Activated CD8-positive, alpha-beta memory T cell treated with anti-CD3 and anti-CD28 coated beads, Interleukin-2, amount 10 ng/mL, durations not matched to agents 7 days and 5 days (primary cell): ENCODE measurements at regions not wholly inside any gene's neighbourhood (a gene's known extent, or its start where the extent isn't known, plus 50 kb on each side); places are given as distances from the start of the nearest gene placed in this dataset.

Experiments used
- ATAC-seq: fragments of 150-1000 bp; cut with Tn5 transposase; one replicate; pipeline ENCODE4 v1.10.0; 2021; ENCODE audit warnings: moderate library complexity
- CTCF ChIA-PET: fragments of 350-600 bp; sonication (Branson Sonifier 250); formaldehyde crosslinking; loops from one replicate; lab custom pipeline; 2021; ENCODE audit warnings: antibody characterized with exemption; lab: Charles Lee
- DNase-seq: peaks from one replicate; pipeline ENCODE4 v3.0.0-alpha.2; 2020
- H3K27ac Mint-ChIP-seq: one replicate; pipeline ENCODE4 v1.8.0; 2021; ENCODE audit warnings: mild to moderate bottlenecking, mixed read lengths
- H3K27me3 Mint-ChIP-seq: one replicate; pipeline ENCODE4 v1.8.0; 2021; ENCODE audit warnings: mixed read lengths
- H3K36me3 Mint-ChIP-seq: one replicate; pipeline ENCODE4 v1.8.0; 2021; ENCODE audit warnings: mild to moderate bottlenecking, mixed read lengths
- H3K4me1 Mint-ChIP-seq: one replicate; pipeline ENCODE4 v1.8.0; 2021; ENCODE audit warnings: mixed read lengths
- H3K4me3 Mint-ChIP-seq: one replicate; pipeline ENCODE4 v1.8.0; 2021; ENCODE audit warnings: mild to moderate bottlenecking, moderate library complexity, mixed read lengths
- H3K9me3 Mint-ChIP-seq: one replicate; pipeline ENCODE4 v1.8.0; 2022; ENCODE audit warnings: low read depth, mixed read lengths

DNA sequence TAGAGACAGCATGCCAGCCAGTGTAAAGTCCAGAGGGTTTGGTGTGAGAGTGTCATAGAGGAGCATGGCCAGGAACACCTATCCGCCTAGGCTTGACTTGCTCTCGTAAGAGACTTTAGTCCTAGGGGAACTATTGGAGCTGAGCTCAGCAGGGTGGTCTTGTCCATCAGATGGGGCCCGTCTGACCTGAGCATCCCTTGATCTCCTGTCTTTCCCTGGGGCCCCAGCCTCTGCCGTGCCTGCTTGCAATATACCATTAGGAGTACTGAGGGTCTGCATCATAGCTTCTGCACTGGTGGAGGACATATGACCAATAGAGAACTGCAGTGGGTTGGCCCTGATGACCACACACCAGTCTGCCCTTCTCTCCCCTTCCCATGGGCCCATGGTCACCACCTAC, 251.0 kb downstream of the TUSC1 start:
- CTCF ChIA-PET, result no interaction called here
- Mint-ChIP-seq H3K36me3 (no peaks in the 10 kb centered on the region), H3K4me3 (no peak overlapping the region), H3K27ac (no peak overlapping the region), H3K4me1 (no peaks in the 10 kb centered on the region), H3K27me3 (no peaks in the 10 kb centered on the region), H3K9me3 (peaks cover 28% of the 10 kb centered on the region)
- DNase-seq, result no peak
- no peak for ATAC-seq

DNA sequence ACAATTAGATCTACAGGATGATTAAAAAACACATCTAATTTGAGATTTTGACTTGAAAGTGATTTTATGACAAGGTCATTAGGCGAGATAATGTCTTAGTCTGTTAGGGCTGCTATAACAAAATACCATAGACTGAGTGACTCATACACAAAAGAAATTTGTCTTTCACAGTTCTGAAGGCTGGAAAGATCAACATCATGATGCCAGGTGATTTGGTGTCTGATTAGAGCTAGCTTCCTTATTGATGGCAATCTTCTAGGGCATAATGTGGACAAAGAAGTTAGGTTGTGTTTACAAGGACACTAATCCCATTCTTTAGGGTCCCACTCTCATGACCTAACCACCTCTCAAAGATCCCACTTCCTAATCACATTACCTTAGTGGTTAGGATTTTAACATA, 256.7 kb downstream of the TUSC1 start:
- Mint-ChIP-seq H3K4me1 (no peaks in the 10 kb centered on the region), H3K27ac (no peak overlapping the region)
- no peak for ATAC-seq

DNA sequence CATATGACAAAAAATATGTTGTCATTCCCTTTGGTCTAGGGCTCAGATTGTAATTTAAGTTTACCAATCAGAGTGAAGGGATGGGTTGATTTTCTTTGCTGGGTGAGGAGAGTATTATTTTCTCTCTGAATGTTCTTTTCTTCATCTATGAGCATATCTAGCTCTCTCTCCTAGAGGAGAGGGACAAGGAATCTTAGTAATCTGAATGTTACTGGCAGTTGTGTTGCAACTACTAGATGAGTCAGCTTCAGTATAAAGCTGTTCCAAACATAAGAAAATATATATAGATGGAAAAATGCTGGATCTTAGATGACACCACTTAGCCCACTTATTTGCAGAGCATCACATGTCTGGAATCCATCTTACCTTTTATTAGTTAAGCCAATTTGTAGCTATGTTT, 259.3 kb downstream of the TUSC1 start:
- no peak overlapping the region for H3K4me3 Mint-ChIP-seq
- no peaks in the 10 kb centered on the region for H3K36me3 Mint-ChIP-seq
- peaks cover 19% of the 10 kb centered on the region for H3K9me3 Mint-ChIP-seq
- no peaks in the 10 kb centered on the region for H3K27me3 Mint-ChIP-seq
- no peaks in the 10 kb centered on the region for H3K4me1 Mint-ChIP-seq
- no peak for DNase-seq
- H3K27ac Mint-ChIP-seq, result no peak overlapping the region
- ATAC-seq, result no peak
- CTCF ChIA-PET, result no interaction called here

More for the DNA sequence above, 256.7 kb downstream of the TUSC1 start:
- DNase-seq, result no peak
- Mint-ChIP-seq H3K36me3 (no peaks in the 10 kb centered on the region), H3K4me3 (no peak overlapping the region), H3K27me3 (no peaks in the 10 kb centered on the region), H3K9me3 (peaks cover 21% of the 10 kb centered on the region)
- CTCF ChIA-PET, result no interaction called here

DNA sequence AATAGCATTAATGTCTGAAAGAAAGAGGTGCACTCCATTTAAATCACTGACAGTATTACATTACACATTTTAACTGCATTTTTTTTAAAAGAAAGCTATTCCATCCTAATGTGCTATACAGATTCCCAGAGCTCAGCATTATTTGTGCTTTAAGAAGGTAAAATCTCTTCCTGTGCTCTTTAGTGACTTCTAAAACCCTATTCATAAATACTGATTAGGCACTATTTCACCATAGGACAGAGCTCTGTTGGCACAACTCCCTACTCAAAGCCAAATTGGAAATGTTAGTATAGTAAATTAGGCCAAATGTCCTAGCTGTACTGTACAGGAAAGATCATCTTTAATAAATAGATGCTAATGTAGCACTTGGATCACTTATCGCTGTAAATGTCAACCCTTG, 262.5 kb downstream of the TUSC1 start:
- CTCF ChIA-PET, result no interaction called here
- H3K36me3 Mint-ChIP-seq, result no peaks in the 10 kb centered on the region
- H3K4me1 Mint-ChIP-seq, result no peaks in the 10 kb centered on the region
- ATAC-seq (no peak), DNase-seq (no peak)
- H3K27ac Mint-ChIP-seq, result no peak overlapping the region
- H3K9me3 Mint-ChIP-seq, result peaks cover 25% of the 10 kb centered on the region
- no peaks in the 10 kb centered on the region for H3K27me3 Mint-ChIP-seq
- no peak overlapping the region for H3K4me3 Mint-ChIP-seq

DNA sequence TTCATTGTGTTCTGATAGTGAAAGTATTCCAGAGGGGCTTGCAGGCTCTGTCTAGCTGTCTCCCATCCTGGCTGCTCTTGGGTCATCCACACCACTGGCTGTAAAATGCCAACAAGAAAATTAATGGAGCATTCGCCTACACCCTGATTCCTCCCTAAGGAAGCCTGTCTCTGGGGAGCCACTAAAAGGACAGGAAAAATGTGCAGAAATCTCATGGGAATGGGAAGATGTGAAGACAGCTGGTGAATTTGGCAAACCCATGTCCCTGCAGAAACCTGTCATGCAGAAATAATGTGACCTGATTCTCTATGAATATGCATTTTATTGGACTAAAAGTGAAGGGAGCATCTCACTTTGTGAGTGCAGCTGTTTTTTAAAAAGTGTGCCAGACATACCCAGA, 265.6 kb downstream of the TUSC1 start:
- ATAC-seq (no peak), DNase-seq (no peak)
- Mint-ChIP-seq H3K36me3 (peaks cover 1% of the 10 kb centered on the region), H3K4me1 (no peaks in the 10 kb centered on the region), H3K27ac (no peak overlapping the region), H3K27me3 (no peaks in the 10 kb centered on the region), H3K9me3 (peaks cover 23% of the 10 kb centered on the region), H3K4me3 (no peak overlapping the region)
- CTCF ChIA-PET, result no interaction called here

DNA sequence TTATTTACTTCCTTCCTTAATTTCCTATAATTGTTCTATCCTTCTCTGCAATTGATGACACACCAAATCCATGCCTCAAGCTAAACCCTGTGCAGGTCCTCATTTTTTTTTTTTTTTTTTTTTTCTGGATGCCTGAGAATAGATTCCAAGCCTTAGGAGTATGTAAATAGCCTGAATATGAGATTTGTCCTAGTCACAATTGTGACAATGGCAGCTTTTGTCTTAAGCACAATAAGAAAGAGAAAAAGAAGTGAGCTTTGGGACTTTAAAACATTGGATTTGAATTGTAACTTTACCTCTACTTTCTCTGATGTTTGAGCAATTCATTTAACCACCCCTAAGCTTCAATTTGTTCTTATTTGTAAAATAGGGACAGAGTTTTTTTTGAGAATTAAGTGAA, 280.5 kb downstream of the TUSC1 start:
- peaks cover 8% of the 10 kb centered on the region for H3K9me3 Mint-ChIP-seq
- CTCF ChIA-PET, result no interaction called here
- H3K27ac Mint-ChIP-seq, result no peak overlapping the region
- no peaks in the 10 kb centered on the region for H3K27me3 Mint-ChIP-seq
- H3K36me3 Mint-ChIP-seq, result no peaks in the 10 kb centered on the region
- no peak for DNase-seq
- no peak overlapping the region for H3K4me3 Mint-ChIP-seq
- no peak for ATAC-seq
- H3K4me1 Mint-ChIP-seq, result no peaks in the 10 kb centered on the region

DNA sequence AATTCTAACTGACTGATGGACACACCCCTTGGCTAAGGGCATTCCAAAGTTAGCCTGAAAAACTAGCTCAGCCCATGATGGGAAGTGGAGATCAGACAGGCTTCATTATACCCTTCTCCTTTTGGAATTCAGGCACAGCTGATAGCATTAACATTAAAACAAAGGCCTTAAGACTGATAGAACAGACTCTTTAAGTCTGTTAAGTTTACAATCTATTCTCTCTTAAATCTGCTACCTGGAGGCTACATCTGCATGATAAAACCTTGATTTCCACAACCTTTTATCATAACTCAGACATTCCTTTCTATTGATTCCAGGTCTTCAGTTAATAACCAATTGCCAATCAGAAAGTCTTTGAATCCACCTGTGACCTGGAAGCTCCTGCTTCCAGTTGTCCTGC, 281.4 kb downstream of the TUSC1 start:
- H3K4me3 Mint-ChIP-seq, result no peak overlapping the region
- CTCF ChIA-PET, result no interaction called here
- no peaks in the 10 kb centered on the region for H3K36me3 Mint-ChIP-seq
- no peak overlapping the region for H3K27ac Mint-ChIP-seq
- H3K4me1 Mint-ChIP-seq, result no peaks in the 10 kb centered on the region
- peaks cover 12% of the 10 kb centered on the region for H3K9me3 Mint-ChIP-seq
- ATAC-seq (no peak), DNase-seq (no peak)
- no peaks in the 10 kb centered on the region for H3K27me3 Mint-ChIP-seq

DNA sequence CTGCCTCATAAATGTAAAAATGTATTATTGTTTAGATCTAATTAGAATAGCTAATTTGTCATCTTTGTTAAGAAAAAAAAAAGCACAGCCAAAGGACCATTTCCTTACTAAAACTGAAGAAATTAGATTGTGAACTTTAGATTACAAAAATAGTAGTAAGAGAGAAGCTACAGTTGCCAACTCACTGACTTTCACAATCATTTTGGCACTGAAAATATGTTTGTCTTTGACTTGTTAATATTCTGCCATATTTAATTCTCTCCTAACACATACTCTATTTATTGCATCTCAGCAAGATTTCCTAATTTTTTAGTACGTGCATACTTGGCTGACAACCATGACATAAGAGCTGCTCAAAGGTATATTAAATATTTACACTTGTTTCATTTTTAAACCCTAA, 297.1 kb downstream of the TUSC1 start:
- peaks cover 10% of the 10 kb centered on the region for H3K9me3 Mint-ChIP-seq
- no peaks in the 10 kb centered on the region for H3K36me3 Mint-ChIP-seq
- no peak overlapping the region for H3K27ac Mint-ChIP-seq
- no peak for DNase-seq
- CTCF ChIA-PET, result no interaction called here
- ATAC-seq, result no peak
- H3K27me3 Mint-ChIP-seq, result no peaks in the 10 kb centered on the region
- no peaks in the 10 kb centered on the region for H3K4me1 Mint-ChIP-seq
- no peak overlapping the region for H3K4me3 Mint-ChIP-seq

DNA sequence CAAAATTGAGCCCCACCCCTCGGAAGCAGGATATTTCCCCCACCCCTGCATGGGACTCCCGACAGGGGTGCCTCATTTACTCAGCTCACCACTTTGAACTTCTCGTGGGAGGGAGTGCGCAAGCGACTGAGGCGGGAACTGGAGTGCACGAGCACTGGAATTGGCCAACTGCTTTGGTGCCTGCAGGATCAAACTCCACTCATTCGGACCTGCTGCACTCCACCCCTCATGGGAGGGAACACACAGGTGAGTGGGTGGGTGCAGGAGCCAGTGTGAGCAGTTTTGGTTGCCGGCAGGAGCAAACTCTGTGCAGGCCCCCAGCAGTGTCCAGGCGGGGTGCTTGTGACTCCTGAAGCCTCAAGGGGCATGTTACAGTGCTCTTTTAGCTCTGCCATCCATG, 301.2 kb downstream of the TUSC1 start:
- no peaks in the 10 kb centered on the region for H3K4me1 Mint-ChIP-seq
- H3K9me3 Mint-ChIP-seq, result peaks cover 18% of the 10 kb centered on the region
- CTCF ChIA-PET, result no interaction called here
- no peaks in the 10 kb centered on the region for H3K36me3 Mint-ChIP-seq
- ATAC-seq (no peak), DNase-seq (no peak)
- no peak overlapping the region for H3K27ac Mint-ChIP-seq
- H3K27me3 Mint-ChIP-seq, result no peaks in the 10 kb centered on the region
- H3K4me3 Mint-ChIP-seq, result no peak overlapping the region

DNA sequence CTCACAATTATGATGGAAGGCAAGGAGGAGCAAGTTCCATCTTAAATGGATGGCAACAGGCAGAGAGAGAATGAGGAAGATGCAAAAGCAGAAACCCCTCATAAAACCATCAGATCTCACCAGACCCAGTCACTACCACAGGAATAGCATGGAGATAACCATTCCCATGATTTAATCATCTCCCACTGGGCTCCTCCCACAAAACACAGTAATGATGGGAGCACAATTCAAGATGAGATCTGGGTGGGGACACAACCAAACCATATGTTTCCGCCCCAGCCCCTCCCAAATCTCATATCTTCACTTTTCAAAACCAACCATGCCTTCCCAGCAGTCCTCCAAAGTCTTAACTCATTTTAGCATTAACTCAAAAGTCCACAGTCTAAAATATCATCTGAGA, 304.0 kb downstream of the TUSC1 start:
- Mint-ChIP-seq H3K4me3 (no peak overlapping the region), H3K4me1 (no peaks in the 10 kb centered on the region), H3K27me3 (no peaks in the 10 kb centered on the region), H3K36me3 (no peaks in the 10 kb centered on the region), H3K9me3 (peaks cover 18% of the 10 kb centered on the region), H3K27ac (no peak overlapping the region)
- CTCF ChIA-PET, result no interaction called here
- no peak for ATAC-seq
- no peak for DNase-seq

DNA sequence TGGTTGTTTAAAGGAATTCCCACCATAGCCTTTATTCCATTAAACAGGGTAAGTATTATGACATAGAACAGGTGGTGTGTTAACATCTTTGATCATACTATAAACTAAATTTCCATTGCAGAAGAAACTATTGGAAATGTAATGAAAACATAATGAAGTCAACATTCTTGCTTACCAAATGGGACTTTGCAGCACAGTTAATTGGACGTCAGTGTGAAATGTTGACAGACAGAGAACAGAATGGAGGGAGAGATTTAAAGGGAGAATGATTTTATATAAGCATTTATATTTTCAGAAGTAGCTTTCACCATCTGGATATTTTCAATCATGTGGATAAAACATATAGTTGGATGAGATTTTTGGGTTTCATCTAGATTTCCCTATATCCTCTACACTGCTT, 311.3 kb downstream of the TUSC1 start:
- ATAC-seq, result no peak
- CTCF ChIA-PET, result no interaction called here
- Mint-ChIP-seq H3K27ac (no peak overlapping the region), H3K27me3 (no peaks in the 10 kb centered on the region), H3K9me3 (peaks cover 7% of the 10 kb centered on the region), H3K36me3 (no peaks in the 10 kb centered on the region), H3K4me1 (no peaks in the 10 kb centered on the region), H3K4me3 (no peak overlapping the region)
- DNase-seq, result no peak

DNA sequence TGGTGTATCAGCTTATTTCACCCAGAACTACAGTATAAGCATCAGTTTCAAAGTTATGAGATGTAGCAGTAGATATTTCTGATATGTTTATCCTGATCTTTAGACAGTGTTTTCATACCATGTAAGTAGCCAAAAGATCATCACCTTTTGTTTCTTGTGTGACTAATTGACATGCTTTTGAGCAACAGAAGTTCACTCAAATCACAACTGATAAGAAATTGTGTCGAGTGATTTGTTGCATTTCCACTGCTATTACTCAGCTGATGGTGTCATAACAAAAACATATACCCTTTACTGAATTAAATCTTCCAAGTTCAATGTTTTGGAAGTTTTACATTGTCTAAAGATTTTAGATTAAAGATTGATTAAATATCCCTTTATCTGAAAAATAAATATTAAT, 324.5 kb downstream of the TUSC1 start:
- no peaks in the 10 kb centered on the region for H3K27me3 Mint-ChIP-seq
- no peak overlapping the region for H3K4me3 Mint-ChIP-seq
- peaks cover 3% of the 10 kb centered on the region for H3K9me3 Mint-ChIP-seq
- H3K27ac Mint-ChIP-seq, result no peak overlapping the region
- ATAC-seq (no peak), DNase-seq (no peak)
- no peaks in the 10 kb centered on the region for H3K36me3 Mint-ChIP-seq
- CTCF ChIA-PET, result no interaction called here
- no peaks in the 10 kb centered on the region for H3K4me1 Mint-ChIP-seq

DNA sequence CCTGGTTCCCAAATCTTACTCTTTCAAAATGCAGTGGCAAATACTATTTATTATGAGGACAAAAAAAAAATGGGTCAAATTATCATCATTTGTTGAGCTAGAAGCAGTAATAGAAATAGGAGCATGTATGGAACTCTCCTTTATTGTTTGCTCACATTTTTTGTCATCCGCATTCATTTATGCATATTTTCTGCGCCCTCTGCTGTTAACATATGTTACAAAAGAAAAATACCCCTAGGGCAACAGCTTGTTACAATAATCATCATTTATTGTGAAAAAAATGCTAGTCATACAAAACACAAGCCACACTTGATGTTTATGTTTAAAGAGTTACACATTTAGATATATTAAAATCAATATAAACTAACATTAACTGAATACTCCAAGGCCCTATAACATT, 328.2 kb downstream of the TUSC1 start:
- DNase-seq, result no peak
- no peaks in the 10 kb centered on the region for H3K27me3 Mint-ChIP-seq
- no peak overlapping the region for H3K27ac Mint-ChIP-seq
- no peaks in the 10 kb centered on the region for H3K36me3 Mint-ChIP-seq
- no peaks in the 10 kb centered on the region for H3K4me1 Mint-ChIP-seq
- H3K4me3 Mint-ChIP-seq, result no peak overlapping the region
- no peaks in the 10 kb centered on the region for H3K9me3 Mint-ChIP-seq
- ATAC-seq, result no peak
- CTCF ChIA-PET, result no interaction called here

DNA sequence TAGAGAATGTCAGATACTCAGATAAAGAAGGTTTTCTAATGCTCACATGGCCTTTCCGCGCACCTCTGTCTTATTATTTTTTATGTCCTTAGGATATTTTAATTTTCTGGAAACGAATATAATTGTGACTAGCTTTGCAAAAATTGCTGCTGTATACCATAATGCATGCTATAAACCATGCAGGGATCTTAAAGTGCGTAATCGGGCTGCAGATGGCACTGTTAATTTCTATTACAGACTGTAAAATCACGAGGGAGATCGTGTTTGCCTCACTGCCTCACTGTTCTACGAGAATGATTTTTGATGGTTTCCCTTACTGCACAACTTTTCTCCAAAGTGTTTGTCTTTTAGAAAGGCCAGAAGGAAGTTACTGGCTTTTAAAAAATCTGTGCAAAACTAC, 356.1 kb downstream of the TUSC1 start:
- Mint-ChIP-seq H3K9me3 (peaks cover 2% of the 10 kb centered on the region), H3K36me3 (peaks cover 1% of the 10 kb centered on the region), H3K4me3 (no peak overlapping the region), H3K4me1 (no peaks in the 10 kb centered on the region), H3K27me3 (no peaks in the 10 kb centered on the region), H3K27ac (no peak overlapping the region)
- ATAC-seq, result no peak
- no peak for DNase-seq
- CTCF ChIA-PET, result no interaction called here

DNA sequence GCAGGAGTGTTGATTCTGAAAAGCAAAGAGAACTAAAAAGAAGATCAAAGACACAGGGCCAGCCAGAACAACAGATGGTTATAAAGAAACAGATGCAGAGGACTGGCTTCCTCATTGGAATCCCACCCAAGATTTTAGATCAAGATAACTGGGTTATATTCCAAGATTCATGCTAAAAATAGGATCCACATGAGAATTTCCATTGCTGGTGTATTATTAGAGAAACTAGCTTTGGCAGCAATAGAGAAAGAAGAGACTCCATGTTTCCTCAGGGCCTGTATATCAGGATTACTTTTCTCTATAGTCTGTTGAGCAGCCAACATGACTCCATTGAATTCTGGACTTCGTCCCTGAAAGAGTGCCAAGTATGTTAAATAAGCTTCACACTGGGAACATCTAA, 367.3 kb downstream of the TUSC1 start:
- H3K36me3 Mint-ChIP-seq, result no peaks in the 10 kb centered on the region
- H3K27ac Mint-ChIP-seq, result no peak overlapping the region
- ATAC-seq, result no peak
- H3K27me3 Mint-ChIP-seq, result no peaks in the 10 kb centered on the region
- CTCF ChIA-PET, result no interaction called here
- no peaks in the 10 kb centered on the region for H3K4me1 Mint-ChIP-seq
- H3K9me3 Mint-ChIP-seq, result peaks cover 5% of the 10 kb centered on the region
- no peak for DNase-seq
- H3K4me3 Mint-ChIP-seq, result no peak overlapping the region
